GM10266 (cell line): ENCODE measurements at regions not wholly inside any gene's neighbourhood (a gene's known extent, or its start where the extent isn't known, plus 50 kb on each side); places are given as distances from the start of the nearest gene placed in this dataset.
A peak's percentile ranks its signal among the peaks of the same experiment; 100 is the strongest.

Source experiments
- DNase-seq: peaks from one replicate; pipeline ENCODE4 v3.0.0; 2012; ENCODE audit errors: extremely low spot score
- CTCF ChIP-seq: IDR thresholded peaks from 2 replicates; pipeline ENCODE4 v1.5.1; 2012; ENCODE audit warnings: mild to moderate bottlenecking, low read depth; ENCODE audit not compliant: control insufficient read depth, insufficient read depth; ENCODE audit errors: missing control alignments

GRCh38 chr3:147213633-147214032, 192.7 kb downstream of the ZIC4 start:
- DNase-seq = no peak
- TF ChIP-seq CTCF = no peak

- no peak for TF ChIP-seq CTCF
Observed at GRCh38 chr3:147210676-147211075, 195.7 kb downstream of the ZIC4 start.

GRCh38 chr3:147201086-147201485, 205.3 kb downstream of the ZIC4 start:
- TF ChIP-seq CTCF = no peak
- DNase-seq = no peak

More at GRCh38 chr3:147210676-147211075, 195.7 kb downstream of the ZIC4 start:
- DNase-seq = no peak

GRCh38 chr3:147200545-147200944, 205.8 kb downstream of the ZIC4 start:
- DNase-seq = no peak
- TF ChIP-seq CTCF = no peak

- TF ChIP-seq CTCF = no peak
- DNase-seq = no peak
Observed at GRCh38 chr3:147197739-147198138, 208.6 kb downstream of the ZIC4 start.

- no peak for DNase-seq
- no peak for TF ChIP-seq CTCF
Observed at GRCh38 chr3:147195887-147196286, 210.5 kb downstream of the ZIC4 start.

GRCh38 chr3:147191795-147192385, 214.5 kb downstream of the ZIC4 start:
- peak; percentile 66 for TF ChIP-seq CTCF
- no peak for DNase-seq
